ENCODE measurements at regions not wholly inside any gene's neighbourhood (a gene's known extent, or its start where the extent isn't known, plus 50 kb on each side); places are given as distances from the start of the nearest gene placed in this dataset.

- peak; percentile 10 for DNase-seq
These were observed 66.9 kb upstream of the DNAH5 start for GRCh38 chr5:14011089-14012020.

DNA sequence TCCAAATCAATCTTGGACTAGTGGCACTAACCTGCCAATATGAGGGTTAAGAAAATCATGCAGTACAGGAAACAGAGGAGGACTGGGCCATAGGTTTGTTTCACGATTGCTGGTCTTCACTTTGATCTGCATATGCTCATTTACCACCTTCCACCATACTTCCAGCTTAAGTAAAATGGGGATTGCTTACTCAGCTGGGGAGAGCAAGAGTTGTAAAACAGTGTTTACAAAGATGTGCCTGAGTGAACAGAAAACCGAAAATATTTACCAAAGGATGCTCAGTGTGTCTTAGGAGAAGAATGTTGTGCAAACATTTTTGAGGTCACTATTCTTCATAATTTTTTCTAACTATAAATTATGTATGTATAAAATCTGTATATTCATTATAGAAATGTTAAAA, 65.1 kb upstream of the DNAH5 start:
- no peak for DNase-seq

DNA sequence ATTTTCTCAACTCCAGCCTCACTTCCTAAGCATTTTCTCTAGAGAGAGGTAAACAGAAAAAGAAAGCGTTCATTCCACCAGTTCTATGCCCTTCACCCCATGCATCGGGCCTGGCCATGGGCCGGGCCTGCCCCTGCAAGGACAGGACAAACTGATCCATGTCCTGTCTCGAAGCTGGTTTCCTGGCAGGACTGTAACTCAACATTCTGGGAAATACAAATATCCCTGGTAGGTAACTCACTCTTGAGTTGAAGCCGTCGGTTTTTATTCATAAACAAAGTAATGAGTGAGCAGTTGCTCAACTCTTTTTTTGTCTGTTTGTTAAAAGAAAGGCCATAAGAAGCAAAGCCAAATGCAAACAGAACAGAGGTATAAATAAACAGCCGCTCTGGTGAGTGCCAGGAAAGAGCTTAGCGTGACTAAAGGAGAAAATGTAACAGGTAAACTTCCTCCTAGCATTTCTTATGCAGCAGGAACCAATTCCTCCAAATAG, 64.4 kb upstream of the DNAH5 start:
- DNase-seq, result no peak

- no peak for DNase-seq
These were observed 62.5 kb upstream of the DNAH5 start for GRCh38 chr5:14006823-14007520.

DNA sequence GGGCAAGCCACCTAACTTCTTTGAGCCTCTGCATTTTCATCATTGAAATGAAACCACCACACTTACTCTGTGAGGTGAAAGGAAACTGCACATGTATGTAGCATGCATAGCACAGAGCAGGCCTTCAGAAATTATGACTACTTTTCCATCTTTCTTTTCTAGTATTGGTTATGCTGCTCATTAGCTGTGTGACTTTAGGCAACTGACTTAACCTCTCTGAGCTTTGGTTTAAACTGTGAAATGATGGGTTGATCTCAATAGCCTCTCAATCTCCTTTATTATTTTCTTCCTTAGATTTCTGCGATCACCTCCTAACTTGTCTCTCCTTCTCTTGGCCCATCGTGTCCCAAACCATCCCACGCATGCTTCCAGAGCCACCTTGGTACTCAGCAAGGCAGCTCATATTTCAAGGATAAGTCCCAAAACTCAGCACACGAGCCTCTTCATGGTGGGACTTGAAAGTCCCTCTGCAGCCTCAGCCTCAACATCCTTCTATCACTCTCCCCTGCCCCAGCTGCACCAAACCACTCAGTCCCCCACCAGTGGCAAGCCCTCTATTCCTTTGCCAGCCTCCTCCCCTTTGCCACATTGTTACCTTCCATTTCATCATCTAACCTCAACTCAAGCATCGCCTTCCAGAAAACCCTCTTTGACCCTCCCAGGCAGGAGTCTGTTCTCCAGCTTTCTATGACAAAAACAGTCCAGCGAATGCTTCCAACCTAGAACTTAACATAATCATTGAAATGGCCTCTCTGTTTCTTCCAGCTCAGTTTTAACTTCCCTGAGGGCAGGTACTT, 60.3 kb upstream of the DNAH5 start:
- no peak for DNase-seq

- no peak for DNase-seq
These were observed 59.4 kb upstream of the DNAH5 start for GRCh38 chr5:14003936-14004335.

- DNase-seq, result no peak
These were observed 59.0 kb upstream of the DNAH5 start for GRCh38 chr5:14003513-14003912.

DNA sequence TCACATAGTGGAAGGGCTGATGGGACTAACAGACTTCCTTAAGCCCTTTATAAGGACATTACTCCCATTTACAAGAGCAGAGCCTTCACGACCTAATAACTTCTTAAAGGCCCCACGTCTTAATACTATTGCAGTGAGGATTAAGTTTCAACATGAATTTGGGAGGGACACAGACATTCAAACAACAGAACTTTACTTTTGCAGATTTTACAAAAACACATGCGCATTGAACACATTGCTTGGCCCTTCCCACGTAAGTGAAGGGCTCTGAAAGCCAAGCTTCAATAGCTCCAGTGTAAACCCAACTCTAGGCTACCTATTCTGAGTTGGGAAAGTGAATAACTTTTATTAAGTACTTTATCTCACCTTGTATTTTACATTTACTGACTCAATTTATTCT, 53.8 kb upstream of the DNAH5 start:
- no peak for DNase-seq

DNA sequence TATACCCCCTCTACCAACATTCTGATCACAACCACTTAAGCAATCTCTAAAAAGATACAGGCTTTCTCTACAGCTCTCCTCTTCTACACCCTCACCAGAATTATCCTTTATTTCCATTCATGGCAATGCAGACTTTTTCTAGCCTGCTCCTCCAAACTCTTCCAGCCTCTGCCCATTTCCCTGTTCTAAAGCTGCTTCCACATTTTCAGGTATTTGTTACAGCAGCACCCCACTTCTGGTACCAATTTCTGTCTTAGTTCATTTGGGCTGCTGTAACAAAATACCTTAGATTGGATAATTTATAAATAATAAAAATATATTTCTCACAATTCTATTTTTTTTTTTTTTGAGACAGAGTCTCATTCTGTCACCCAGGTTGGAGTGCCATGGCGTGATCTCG, 53.0 kb upstream of the DNAH5 start:
- no peak for DNase-seq

DNA sequence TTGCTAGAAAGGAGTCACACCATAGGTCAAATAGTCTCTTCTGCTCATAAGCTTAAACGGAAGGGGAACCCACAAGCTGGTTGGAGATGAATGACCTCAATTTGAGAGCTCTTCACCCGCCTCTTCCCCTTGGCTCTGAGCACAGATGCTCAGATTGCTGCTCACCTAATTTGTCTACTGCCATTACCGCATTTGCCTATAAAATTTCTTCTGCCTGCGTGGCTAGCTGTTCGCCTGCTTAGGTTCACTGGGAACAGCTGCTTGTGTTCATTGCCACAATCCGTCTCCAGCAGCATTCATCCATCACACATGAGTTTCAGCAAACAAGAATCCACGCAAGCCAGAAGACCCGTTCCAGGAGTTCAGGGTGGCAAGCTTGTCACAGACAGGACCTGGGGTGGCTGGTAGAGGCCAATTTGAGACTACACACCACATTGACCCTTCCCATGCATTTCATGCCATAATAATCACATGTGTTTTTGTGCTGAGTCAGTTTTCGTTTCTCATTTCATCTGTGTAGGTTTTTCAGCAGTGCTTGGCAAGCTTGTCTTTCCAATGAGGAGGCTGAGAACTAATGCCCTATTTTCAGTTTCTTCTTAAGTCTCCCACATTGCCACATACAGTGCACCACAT, 50.2 kb upstream of the DNAH5 start:
- DNase-seq, result no peak
